HUES6 (cell line): ENCODE measurements at regions not wholly inside any gene's neighbourhood (a gene's known extent, or its start where the extent isn't known, plus 50 kb on each side); places are given as distances from the start of the nearest gene placed in this dataset.

Experiments used
- H3K27ac ChIP-seq: 2 replicates; pipeline ENCODE4 v1.7.0; 2013; ENCODE audit warnings: low read depth, mild to moderate bottlenecking, low read length, inconsistent platforms
- H3K27me3 ChIP-seq: 2 replicates; pipeline ENCODE4 v1.6.1; 2013; ENCODE audit warnings: low read length; ENCODE audit not compliant: control insufficient read depth, insufficient read depth
- H3K36me3 ChIP-seq: 2 replicates; pipeline ENCODE4 v1.6.1; 2013; ENCODE audit warnings: low read length; ENCODE audit not compliant: control insufficient read depth, insufficient read depth
- H3K4me1 ChIP-seq: 2 replicates; pipeline ENCODE4 v1.6.1; 2013; ENCODE audit warnings: low read length; ENCODE audit not compliant: control insufficient read depth, insufficient read depth
- H3K4me3 ChIP-seq: 2 replicates; pipeline ENCODE4 v1.5.1; 2013; ENCODE audit warnings: low read depth, low read length
- H3K9ac ChIP-seq: one replicate; pipeline ENCODE4 v1.6.1; 2013; ENCODE audit warnings: mild to moderate bottlenecking, low read length
- H3K9me3 ChIP-seq: 2 replicates; pipeline ENCODE4 v1.6.1; 2013; ENCODE audit warnings: low read depth, low read length; ENCODE audit not compliant: control insufficient read depth, insufficient read depth

- peak overlapping the region; percentile 9 for H3K9ac ChIP-seq
- no peaks in the 10 kb centered on the region for H3K9me3 ChIP-seq
- no peaks in the 10 kb centered on the region for H3K36me3 ChIP-seq
- H3K27ac ChIP-seq, result no peak overlapping the region
- H3K4me3 ChIP-seq, result no peak overlapping the region
- H3K27me3 ChIP-seq, result peaks cover 8% of the 10 kb centered on the region; the same call in 1 of the 2 replicates
- H3K4me1 ChIP-seq, result peaks cover 18% of the 10 kb centered on the region
Observed at GRCh38 chr17:36791150-36791941, 145.9 kb upstream of the LHX1 start.

- no peaks in the 10 kb centered on the region for H3K9me3 ChIP-seq
- H3K9ac ChIP-seq, result no peak overlapping the region
- peaks cover 8% of the 10 kb centered on the region; the same call in 1 of the 2 replicates for H3K27me3 ChIP-seq
- H3K4me1 ChIP-seq, result peaks cover 18% of the 10 kb centered on the region
- no peak overlapping the region for H3K4me3 ChIP-seq
- H3K36me3 ChIP-seq, result no peaks in the 10 kb centered on the region
- no peak overlapping the region for H3K27ac ChIP-seq
Observed at GRCh38 chr17:36791942-36792475, 145.3 kb upstream of the LHX1 start.

- no peak overlapping the region for H3K4me3 ChIP-seq
- peaks cover 8% of the 10 kb centered on the region; the same call in 1 of the 2 replicates for H3K27me3 ChIP-seq
- H3K9ac ChIP-seq, result no peak overlapping the region
- no peaks in the 10 kb centered on the region for H3K9me3 ChIP-seq
- H3K36me3 ChIP-seq, result no peaks in the 10 kb centered on the region
- no peak overlapping the region for H3K27ac ChIP-seq
- peaks cover 18% of the 10 kb centered on the region for H3K4me1 ChIP-seq
Observed at GRCh38 chr17:36792849-36793248, 144.4 kb upstream of the LHX1 start.

GRCh38 chr17:36793976-36794375, 143.3 kb upstream of the LHX1 start:
- Histone ChIP-seq H3K27ac (no peak overlapping the region), H3K4me3 (no peak overlapping the region), H3K9ac (no peak overlapping the region), H3K27me3 (peaks cover 8% of the 10 kb centered on the region; the same call in 1 of the 2 replicates), H3K4me1 (peaks cover 18% of the 10 kb centered on the region), H3K36me3 (no peaks in the 10 kb centered on the region), H3K9me3 (no peaks in the 10 kb centered on the region)

- H3K9me3 ChIP-seq, result no peaks in the 10 kb centered on the region
- H3K4me1 ChIP-seq, result peaks cover 10% of the 10 kb centered on the region
- H3K4me3 ChIP-seq, result peak overlapping the region; percentile 73
- no peaks in the 10 kb centered on the region for H3K36me3 ChIP-seq
- no peak overlapping the region for H3K9ac ChIP-seq
- no peak overlapping the region for H3K27ac ChIP-seq
- peaks cover 73% of the 10 kb centered on the region for H3K27me3 ChIP-seq
Observed at GRCh38 chr17:36807496-36808179, 129.6 kb upstream of the LHX1 start.

- no peaks in the 10 kb centered on the region for H3K9me3 ChIP-seq
- H3K27me3 ChIP-seq, result peaks cover 79% of the 10 kb centered on the region
- H3K27ac ChIP-seq, result no peak overlapping the region
- H3K4me3 ChIP-seq, result peak overlapping the region; percentile 73
- H3K4me1 ChIP-seq, result peaks cover 16% of the 10 kb centered on the region
- H3K36me3 ChIP-seq, result no peaks in the 10 kb centered on the region
- H3K9ac ChIP-seq, result peak overlapping the region; percentile 43
Observed at GRCh38 chr17:36808180-36808661, 129.1 kb upstream of the LHX1 start.

DNA sequence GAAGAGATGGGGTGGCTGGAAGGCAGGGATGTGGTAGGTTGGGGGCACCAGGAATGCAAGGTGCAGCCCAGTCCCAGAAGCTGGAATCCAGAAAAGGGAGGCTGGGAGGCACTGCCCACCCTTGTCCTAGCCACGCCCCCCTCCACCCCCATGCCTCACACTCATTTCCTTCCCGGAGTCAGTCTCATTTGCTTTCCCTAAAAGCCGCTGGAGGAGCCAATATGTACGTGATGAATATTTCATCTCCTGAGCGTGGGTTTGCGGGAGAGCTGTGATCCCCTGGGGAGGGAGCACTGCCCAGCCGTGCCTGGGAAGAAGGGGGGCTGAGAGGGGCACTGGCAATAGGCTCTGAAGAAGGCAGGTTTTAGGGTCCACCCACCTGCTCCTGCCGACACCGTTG, 124.5 kb upstream of the LHX1 start:
- Histone ChIP-seq H3K9ac (no peak overlapping the region), H3K36me3 (no peaks in the 10 kb centered on the region), H3K9me3 (no peaks in the 10 kb centered on the region), H3K4me1 (peaks cover 32% of the 10 kb centered on the region), H3K4me3 (no peak overlapping the region), H3K27ac (no peak overlapping the region), H3K27me3 (peaks cover 78% of the 10 kb centered on the region)

DNA sequence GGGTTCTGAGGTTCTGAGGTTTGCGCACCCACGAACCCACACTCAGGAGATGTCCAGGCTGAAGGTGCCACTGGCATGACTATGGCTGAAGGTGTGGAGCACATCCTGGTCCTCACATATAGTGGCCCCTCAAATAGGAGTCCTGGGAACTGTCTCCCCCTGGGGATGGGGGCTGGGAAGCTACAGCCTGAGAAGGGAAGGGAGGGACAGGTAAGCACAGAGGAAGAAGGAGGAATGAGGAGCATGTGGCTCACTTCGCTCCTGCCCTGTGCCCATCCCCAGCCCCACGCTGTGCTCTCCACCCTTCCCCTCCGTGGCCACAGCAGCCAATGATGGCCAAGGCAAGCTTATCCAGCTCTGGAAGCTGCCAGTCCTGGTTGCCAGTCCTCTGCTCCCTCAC, 123.9 kb upstream of the LHX1 start:
- H3K9ac ChIP-seq, result no peak overlapping the region
- H3K27me3 ChIP-seq, result peaks cover 72% of the 10 kb centered on the region
- H3K27ac ChIP-seq, result no peak overlapping the region
- H3K9me3 ChIP-seq, result no peaks in the 10 kb centered on the region
- H3K36me3 ChIP-seq, result no peaks in the 10 kb centered on the region
- no peak overlapping the region for H3K4me3 ChIP-seq
- H3K4me1 ChIP-seq, result peaks cover 32% of the 10 kb centered on the region

DNA sequence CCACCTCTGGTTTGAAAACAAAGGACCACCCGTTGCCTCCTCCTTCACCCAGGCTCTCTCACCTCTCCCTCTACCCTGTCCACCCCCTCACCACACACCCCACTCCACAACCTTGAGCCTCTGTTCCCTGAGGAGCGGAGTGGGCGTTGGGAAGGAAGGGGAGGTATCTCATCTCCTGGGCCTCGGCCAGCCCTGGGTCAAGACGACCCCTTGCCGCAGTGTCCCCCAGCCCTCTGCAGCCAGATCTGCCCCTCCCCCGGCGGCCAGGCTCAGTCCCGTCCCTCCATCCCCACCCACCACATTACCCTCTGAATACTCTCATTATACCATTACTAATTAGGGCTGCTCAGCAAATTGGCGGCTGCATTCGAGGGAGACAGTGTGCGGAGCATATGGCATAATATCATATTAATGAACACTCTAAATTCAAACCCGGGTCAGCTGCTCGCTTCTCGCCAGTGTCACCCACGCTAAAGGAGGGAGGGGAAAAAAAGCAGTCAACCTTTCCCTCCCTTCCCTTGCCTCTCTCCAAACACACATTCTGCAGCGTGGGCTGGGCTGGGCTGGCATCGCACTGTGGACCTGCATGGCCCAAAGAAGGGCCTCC, 123.2 kb upstream of the LHX1 start:
- Histone ChIP-seq H3K9ac (no peak overlapping the region), H3K36me3 (no peaks in the 10 kb centered on the region), H3K27ac (no peak overlapping the region), H3K27me3 (peaks cover 65% of the 10 kb centered on the region), H3K4me3 (no peak overlapping the region), H3K4me1 (peaks cover 29% of the 10 kb centered on the region), H3K9me3 (no peaks in the 10 kb centered on the region)

GRCh38 chr17:36814958-36815357, 122.3 kb upstream of the LHX1 start:
- Histone ChIP-seq H3K27me3 (peaks cover 56% of the 10 kb centered on the region), H3K4me3 (no peak overlapping the region)

More at GRCh38 chr17:36814958-36815357, 122.3 kb upstream of the LHX1 start:
- Histone ChIP-seq H3K4me1 (peaks cover 29% of the 10 kb centered on the region), H3K9me3 (no peaks in the 10 kb centered on the region), H3K9ac (no peak overlapping the region), H3K36me3 (no peaks in the 10 kb centered on the region), H3K27ac (no peak overlapping the region)
